ENCODE measurements at regions not wholly inside any gene's neighbourhood (a gene's known extent, or its start where the extent isn't known, plus 50 kb on each side); places are given as distances from the start of the nearest gene placed in this dataset.

- Histone ChIP-seq H3K4me3 (replicated peaks in 1 of 2; ENCODE audit: low read depth in 1 of 2, low read length in 2 of 2) (no peak overlapping the region), H3K9me3 (ENCODE audit: control insufficient read depth in 1 of 2, insufficient read depth in 1 of 2, low read depth in 1 of 2, low read length in 2 of 2) (no peaks in the 10 kb centered on the region), H2AFZ (ENCODE audit: low read depth, low read length, poor library complexity, severe bottlenecking) (no peak overlapping the region), H3K27ac (ENCODE audit: low read depth, low read length) (no peak overlapping the region), H3K9ac (ENCODE audit: low read length) (no peak overlapping the region), H3K4me2 (ENCODE audit: low read length) (no peak overlapping the region), H4K20me1 (ENCODE audit: insufficient read depth) (no peaks in the 10 kb centered on the region), H3K27me3 (ENCODE audit: insufficient read depth, low read length) (no peaks in the 10 kb centered on the region), H3K36me3 (ENCODE audit: control insufficient read depth in 1 of 2, insufficient read depth in 2 of 2, low read length in 2 of 2) (no peaks in the 10 kb centered on the region), H3K9me2 (ENCODE audit: insufficient read depth) (no peaks in the 10 kb centered on the region), H3K4me1 (ENCODE audit: control insufficient read depth in 1 of 2, insufficient read depth in 2 of 2, low read length in 2 of 2) (peaks cover 0 to 4% of the 10 kb centered on the region in 2 experiments; a peak in 1 of 4 replicates), H3K79me2 (ENCODE audit: insufficient read depth, low read length) (no peaks in the 10 kb centered on the region)
- ATAC-seq (no peak), DNase-seq (ENCODE audit: low read depth, low spot score) (no peak)
- CTCF ChIA-PET, result no interaction called here
- BruUV-seq (replicated peaks), result no TSS peak
- intact Hi-C loops (cut with micrococcal nuclease), result no loop called here
- TF ChIP-seq ZBTB33 (IDR thresholded peaks at IDR 0.05; ENCODE audit: extremely low read depth, insufficient replicate concordance, low read length), result no peak
- TF ChIP-seq JUND (IDR thresholded peaks at IDR 0.05), result no peak
- TF ChIP-seq, protein P1, sequence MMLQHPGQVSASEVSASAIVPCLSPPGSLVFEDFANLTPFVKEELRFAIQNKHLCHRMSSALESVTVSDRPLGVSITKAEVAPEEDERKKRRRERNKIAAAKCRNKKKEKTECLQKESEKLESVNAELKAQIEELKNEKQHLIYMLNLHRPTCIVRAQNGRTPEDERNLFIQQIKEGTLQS (IDR thresholded peaks at IDR 0.05), result no peak
- TF ChIP-seq ZFX (IDR thresholded peaks at IDR 0.05), result no peak
- no peak for TF ChIP-seq CEBPB (IDR thresholded peaks at IDR 0.05; ENCODE audit: low read depth)
- TF ChIP-seq FOSL1 (IDR thresholded peaks at IDR 0.05; ENCODE audit: low read depth), result no peak
- no peak for TF ChIP-seq MAX (IDR thresholded peaks at IDR 0.05)
- no peak for TF ChIP-seq ZNF274 (IDR thresholded peaks at IDR 0.05; ENCODE audit: low read depth, low read length)
- TF ChIP-seq EZH2phosphoT487 (IDR thresholded peaks at IDR 0.05; ENCODE audit: borderline replicate concordance), result no peak
- no peak for TF ChIP-seq EZH2 (IDR thresholded peaks at IDR 0.05)
- TF ChIP-seq POLR2A (IDR thresholded peaks at IDR 0.05; ENCODE audit: borderline replicate concordance, extremely low read depth, insufficient read depth, insufficient read length), result no peak
- TF ChIP-seq YY1 (IDR thresholded peaks at IDR 0.05; ENCODE audit: extremely low read depth, insufficient replicate concordance, low read depth, low read length), result no peak
- no peak for TF ChIP-seq SP1 (IDR thresholded peaks at IDR 0.05; ENCODE audit: low read depth)
- RAD21 ChIA-PET (ENCODE audit: low non-redundant PET in 1 of 2, low total read pairs in 2 of 2, uncharacterized antibody in 2 of 2, unreplicated experiment in 2 of 2), result no interaction called here
- POLR2A ChIA-PET, result no interaction called here
These were observed 152.0 kb downstream of the NUFIP1 start for GRCh38 chr13:44837250-44837649.

Measured in HCT116 (cell line).